Left lung (tissue), 4 donors: ENCODE measurements at regions not wholly inside any gene's neighbourhood (a gene's known extent, or its start where the extent isn't known, plus 50 kb on each side); places are given as distances from the start of the nearest gene placed in this dataset.
"Not testable (repeated sequence)": the region's sequence is repeated elsewhere in the genome, so short reads cannot be mapped to it uniquely, and the experiment has no call there.

ENCODE experiments used
- ATAC-seq: fragments of 200-7000 bp; cut with Tn5 transposase; one replicate; pipeline ENCODE4 v1.9.1; 2020; ENCODE audit warnings: moderate library complexity
- DNase-seq, 4 donors: peaks; one replicate each; pipeline ENCODE4 v3.0.0-alpha.2; 2013 to 2020
- H3K27ac ChIP-seq, 2 donors: fragments of 200-600 bp; sonication (generic) in 1 of 2; one replicate each; pipeline versions ENCODE4 v1.5.0 to v1.8.0; 2020 to 2021
- H3K27me3 ChIP-seq, 2 donors: fragments of 200-600 bp; sonication (generic) in 1 of 2; one replicate each; pipeline versions ENCODE4 v1.5.0 to v1.8.0; 2020 to 2021
- H3K36me3 ChIP-seq, 2 donors: fragments of 200-600 bp; sonication (generic) in 1 of 2; one replicate each; pipeline versions ENCODE4 v1.5.0 to v1.8.0; 2020 to 2021
- H3K4me1 ChIP-seq, 2 donors: fragments of 200-600 bp; one replicate each; pipeline ENCODE4 v1.8.0; 2021
- H3K4me3 ChIP-seq, 2 donors: fragments of 200-600 bp; sonication (generic) in 1 of 2; one replicate each; pipeline versions ENCODE4 v1.5.0 to v1.8.0; 2020 to 2021; ENCODE audit warnings: mild to moderate bottlenecking in 1 of 2
- H3K9me3 ChIP-seq, 2 donors: fragments of 200-600 bp; sonication (generic) in 1 of 2; one replicate each; pipeline versions ENCODE4 v1.5.0 to v1.8.0; 2020 to 2021
- intact Hi-C, 2 donors: fragments of 100-400 bp; cut with DNase I; formaldehyde crosslinking; loops; one replicate each; pipeline versions ENCODE4 v1.11.2 to v1.14.2; 2022
- donor health status: DM: no; HTN: yes; CAD: no.
- donor health status: DM: no; HTN: no; CAD: no.

DNA sequence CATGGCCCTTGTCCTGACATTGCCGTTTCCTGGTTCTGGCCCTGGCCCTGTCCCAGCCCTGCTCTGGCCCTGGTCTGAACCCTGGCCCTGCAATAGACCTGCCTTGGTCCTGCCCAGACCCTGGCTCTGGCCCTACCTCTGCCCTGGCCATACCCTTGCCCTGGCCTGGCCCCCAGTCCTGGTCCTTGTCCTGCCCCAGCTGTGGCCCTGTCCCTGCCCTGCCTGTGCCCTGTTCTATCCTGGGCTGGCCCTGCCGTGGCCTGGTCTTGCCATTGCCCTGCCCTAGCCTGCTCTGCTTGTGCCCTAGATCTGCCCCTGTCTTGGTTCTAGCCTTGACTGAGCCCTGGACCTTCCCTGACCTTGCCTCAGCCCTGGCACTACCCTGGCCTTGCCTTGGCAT, 1560.1 kb downstream of the RPIA start:
- H3K4me3 ChIP-seq, ATAC-seq, H3K9me3 ChIP-seq, H3K27ac ChIP-seq, intact Hi-C loops, H3K4me1 ChIP-seq, H3K27me3 ChIP-seq, H3K36me3 ChIP-seq: not testable (repeated sequence)
- peak in 1 of 4 donors; percentile 53 for DNase-seq

DNA sequence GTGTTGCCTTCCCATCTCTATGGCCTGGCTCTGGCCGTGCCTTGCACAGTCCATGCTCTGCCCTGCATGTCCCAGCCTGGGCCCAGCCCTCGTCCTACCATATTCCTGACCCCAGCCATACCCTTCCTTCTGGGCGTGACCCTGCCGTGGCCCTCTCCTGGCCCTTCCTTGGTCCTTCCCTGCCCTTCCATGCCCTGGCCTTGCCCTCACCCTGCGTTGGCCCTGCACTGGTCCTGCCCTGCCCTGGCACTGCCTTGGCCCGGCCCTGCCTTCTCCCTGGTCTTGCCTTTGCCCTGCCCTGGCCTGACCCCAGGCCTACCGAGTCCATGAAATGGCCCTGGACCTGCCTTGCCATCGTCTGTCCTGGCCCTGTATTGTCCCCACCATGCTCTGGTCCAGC, 1561.8 kb downstream of the RPIA start:
- H3K36me3 ChIP-seq, H3K4me3 ChIP-seq, H3K27ac ChIP-seq, H3K27me3 ChIP-seq, H3K9me3 ChIP-seq, H3K4me1 ChIP-seq, ATAC-seq, intact Hi-C loops: not testable (repeated sequence)
- DNase-seq: peak in 1 of 4 donors; percentile 39

DNA sequence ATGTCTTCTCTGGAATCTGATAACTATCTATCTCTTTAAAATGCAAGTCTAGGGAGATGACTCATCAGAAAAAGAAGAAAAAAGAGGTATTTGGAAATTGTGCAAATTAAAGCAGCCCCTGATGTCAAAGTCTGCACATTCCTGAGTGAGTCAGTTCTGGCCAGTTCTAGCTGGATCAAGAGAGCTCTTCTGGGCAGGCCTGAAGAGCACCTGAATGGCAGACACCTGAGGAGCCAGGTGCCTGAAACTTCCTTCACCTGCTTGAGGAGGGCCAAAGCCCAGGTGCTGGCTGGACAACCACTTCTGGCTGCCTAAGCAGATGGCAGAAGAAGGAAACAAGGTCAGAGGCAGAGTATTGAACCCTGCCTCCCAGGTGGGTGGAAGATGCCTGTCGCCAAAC, 1575.4 kb downstream of the RPIA start:
- H3K36me3 ChIP-seq: not testable (repeated sequence)

DNA sequence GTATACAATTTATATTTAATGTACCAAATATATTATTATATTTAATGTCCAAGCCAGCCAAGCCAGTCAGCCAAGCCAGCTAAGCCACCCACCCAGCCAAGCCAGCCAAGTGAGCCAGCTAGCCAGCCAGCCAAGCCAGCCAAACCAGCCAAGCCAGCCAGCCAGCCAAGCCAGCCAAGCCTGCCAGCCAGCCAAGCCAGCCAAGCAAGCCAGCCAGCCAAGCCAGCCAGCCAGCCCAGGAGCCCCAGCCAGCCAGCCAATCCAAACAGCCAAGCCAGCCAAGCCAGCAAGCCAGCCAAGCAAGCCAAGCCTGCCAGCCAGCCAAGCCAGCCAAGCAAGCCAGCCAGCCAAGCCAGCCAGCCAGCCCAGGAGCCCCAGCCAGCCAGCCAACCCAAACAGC, 1596.3 kb downstream of the RPIA start:
- H3K27me3 ChIP-seq, H3K36me3 ChIP-seq, intact Hi-C loops, ATAC-seq, H3K9me3 ChIP-seq, H3K4me3 ChIP-seq, H3K27ac ChIP-seq, H3K4me1 ChIP-seq: not testable (repeated sequence)
- peak in 1 of 4 donors; percentile 40 for DNase-seq

More for the DNA sequence above, 1575.4 kb downstream of the RPIA start:
- H3K4me3 ChIP-seq, ATAC-seq, DNase-seq, H3K27ac ChIP-seq, H3K4me1 ChIP-seq, H3K9me3 ChIP-seq, intact Hi-C loops, H3K27me3 ChIP-seq: not testable (repeated sequence)

DNA sequence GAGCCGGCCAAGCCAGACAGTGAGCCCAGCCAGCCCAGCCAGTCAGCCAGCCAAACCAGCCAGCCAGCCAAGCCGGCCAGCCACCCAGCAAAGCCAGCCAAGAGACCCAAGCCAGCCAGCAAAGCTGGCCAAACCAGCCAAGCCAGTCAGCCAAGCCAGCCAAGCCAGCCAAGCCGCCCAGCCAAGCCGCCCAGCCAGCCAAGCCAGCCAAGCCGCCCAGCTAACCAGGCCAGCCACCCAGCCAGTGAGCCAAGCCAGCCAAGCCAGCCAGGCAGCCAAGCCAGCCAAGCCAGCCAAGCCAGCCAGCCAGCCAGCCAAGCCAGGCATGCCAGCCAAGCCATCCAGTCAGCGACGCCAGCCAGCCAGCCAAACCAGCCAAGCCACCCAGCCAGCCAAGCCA, 1596.9 kb downstream of the RPIA start:
- H3K36me3 ChIP-seq, intact Hi-C loops, H3K4me1 ChIP-seq, H3K27ac ChIP-seq, H3K4me3 ChIP-seq, ATAC-seq, H3K27me3 ChIP-seq, H3K9me3 ChIP-seq: not testable (repeated sequence)
- peak in 1 of 4 donors; percentile 85 for DNase-seq

DNA sequence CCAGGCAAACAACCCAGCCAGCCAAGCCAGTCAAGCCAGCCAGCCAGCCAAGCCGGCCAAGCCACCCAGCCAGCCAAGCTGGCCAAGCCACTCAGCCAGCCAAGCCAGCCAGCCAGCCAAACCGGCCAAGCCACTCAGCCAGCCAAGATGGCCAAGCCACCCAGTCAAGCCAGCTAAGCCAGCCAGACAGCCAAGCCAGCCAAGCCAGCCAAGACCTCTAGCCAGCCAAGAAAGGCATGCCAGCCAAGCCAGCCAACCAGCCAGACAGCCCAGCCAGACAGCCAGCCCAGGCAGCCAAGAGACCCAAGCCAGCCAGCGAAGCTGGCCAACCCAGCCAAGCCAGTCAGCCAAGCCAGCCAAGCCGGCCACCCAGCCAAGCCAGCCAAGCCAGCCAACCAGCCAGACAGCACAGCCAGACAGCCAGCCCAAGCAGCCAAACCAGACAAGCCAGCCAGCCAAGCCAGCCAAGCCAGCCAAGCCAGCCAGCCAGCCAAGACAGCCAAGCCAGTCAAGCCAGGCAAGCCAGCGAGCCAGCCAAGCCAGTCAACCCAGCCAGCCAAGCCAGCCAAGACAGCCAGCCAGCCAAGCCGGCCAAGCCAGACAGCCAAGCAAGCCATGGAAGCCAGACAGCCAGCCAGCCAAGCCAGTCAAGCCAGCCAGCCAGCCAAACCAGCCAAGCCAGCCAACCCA, 1598.0 kb downstream of the RPIA start:
- H3K9me3 ChIP-seq, H3K4me1 ChIP-seq, H3K27ac ChIP-seq, ATAC-seq, H3K4me3 ChIP-seq, intact Hi-C loops, H3K36me3 ChIP-seq, H3K27me3 ChIP-seq: not testable (repeated sequence)
- peak in 1 of 4 donors; percentile 81 for DNase-seq

GRCh38 chr2:90290701-90291100, 1599.2 kb downstream of the RPIA start:
- intact Hi-C loops: not testable (repeated sequence)

GRCh38 chr2:90291168-90291883, 1599.9 kb downstream of the RPIA start:
- H3K27me3 ChIP-seq, H3K36me3 ChIP-seq, intact Hi-C loops, ATAC-seq, H3K27ac ChIP-seq, H3K4me1 ChIP-seq, H3K4me3 ChIP-seq, H3K9me3 ChIP-seq: not testable (repeated sequence)
- peak in 1 of 4 donors; percentile 85 for DNase-seq

More at GRCh38 chr2:90290701-90291100, 1599.2 kb downstream of the RPIA start:
- DNase-seq: peak in 1 of 4 donors; percentile 57
- not testable (repeated sequence) for H3K27me3 ChIP-seq, H3K36me3 ChIP-seq, ATAC-seq, H3K4me1 ChIP-seq, H3K4me3 ChIP-seq, H3K27ac ChIP-seq, H3K9me3 ChIP-seq

DNA sequence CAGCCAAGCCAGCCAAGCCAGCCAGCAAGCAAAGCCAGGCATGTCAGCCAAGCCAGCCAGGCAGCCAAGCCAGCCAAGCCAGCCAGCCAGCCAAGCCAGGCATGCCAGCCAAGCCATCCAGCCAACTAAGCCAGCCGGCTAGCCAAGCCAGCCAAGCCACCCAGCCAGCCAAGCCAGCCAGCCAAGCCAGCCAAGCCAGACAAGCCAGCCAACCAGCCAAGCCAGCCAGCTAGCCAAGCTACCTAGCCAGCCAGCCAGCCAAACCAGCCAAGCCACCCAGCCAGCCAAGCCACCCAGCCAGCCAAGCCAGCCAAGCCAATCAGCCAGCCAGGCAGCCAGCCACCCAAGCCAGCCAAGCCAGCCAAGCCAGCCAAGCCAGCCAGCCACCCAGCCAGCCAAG, 1600.5 kb downstream of the RPIA start:
- H3K4me1 ChIP-seq, intact Hi-C loops, H3K9me3 ChIP-seq, H3K27ac ChIP-seq, H3K27me3 ChIP-seq, H3K36me3 ChIP-seq, H3K4me3 ChIP-seq, ATAC-seq: not testable (repeated sequence)
- peak in 1 of 4 donors; percentile 78 for DNase-seq

- H3K4me1 ChIP-seq, H3K9me3 ChIP-seq, H3K27ac ChIP-seq, intact Hi-C loops, ATAC-seq, H3K36me3 ChIP-seq, H3K4me3 ChIP-seq, H3K27me3 ChIP-seq: not testable (repeated sequence)
- peak in 1 of 4 donors; percentile 78 for DNase-seq
These were observed 1601.0 kb downstream of the RPIA start for GRCh38 chr2:90292451-90292850.

DNA sequence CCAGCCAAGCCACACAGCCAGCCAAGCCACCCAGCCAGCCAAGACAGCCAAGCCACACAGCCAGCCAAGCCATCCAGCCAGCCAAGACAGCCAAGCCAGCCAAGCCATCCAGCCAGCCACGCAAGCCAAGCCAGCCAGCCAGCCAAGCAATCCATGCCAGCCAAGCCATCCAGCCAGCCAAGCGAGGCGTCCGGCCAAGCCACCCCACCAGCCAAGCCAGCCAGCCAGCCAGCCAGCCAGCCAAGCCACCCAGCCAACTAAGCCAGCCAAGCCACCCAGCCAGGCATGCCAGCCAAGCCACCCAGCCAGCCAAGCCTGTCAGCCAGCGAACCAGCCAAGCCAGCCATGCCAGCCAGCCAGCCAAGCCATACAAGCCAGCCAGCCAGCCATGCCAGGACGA, 1601.8 kb downstream of the RPIA start:
- H3K4me3 ChIP-seq, intact Hi-C loops, H3K27ac ChIP-seq, ATAC-seq, H3K36me3 ChIP-seq, H3K4me1 ChIP-seq, H3K9me3 ChIP-seq, H3K27me3 ChIP-seq: not testable (repeated sequence)
- DNase-seq: peak in 2 of 4 donors; percentile 35 to 83

DNA sequence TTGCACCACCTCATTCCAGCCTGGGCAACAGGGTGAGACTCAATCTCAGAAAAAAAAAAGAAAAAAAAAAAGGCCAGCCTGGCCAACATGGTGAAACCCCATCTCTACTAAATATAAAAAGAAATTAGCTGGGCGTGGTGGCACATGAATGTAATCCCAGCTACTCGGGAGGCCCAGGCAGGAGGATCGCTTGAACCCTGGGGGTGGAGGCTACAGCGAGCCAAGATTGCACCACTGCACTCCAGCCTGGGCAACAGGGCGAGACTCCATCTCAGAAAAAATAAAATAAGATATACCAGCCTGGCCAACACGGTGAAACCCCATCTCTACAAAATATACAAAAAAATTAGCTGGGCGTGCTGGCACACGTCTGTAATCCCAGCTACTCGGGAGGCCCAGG, 1602.3 kb downstream of the RPIA start:
- H3K9me3 ChIP-seq, H3K27ac ChIP-seq, H3K27me3 ChIP-seq, H3K36me3 ChIP-seq, intact Hi-C loops, ATAC-seq, H3K4me3 ChIP-seq, H3K4me1 ChIP-seq: not testable (repeated sequence)
- DNase-seq: peak in 1 of 4 donors; percentile 44

DNA sequence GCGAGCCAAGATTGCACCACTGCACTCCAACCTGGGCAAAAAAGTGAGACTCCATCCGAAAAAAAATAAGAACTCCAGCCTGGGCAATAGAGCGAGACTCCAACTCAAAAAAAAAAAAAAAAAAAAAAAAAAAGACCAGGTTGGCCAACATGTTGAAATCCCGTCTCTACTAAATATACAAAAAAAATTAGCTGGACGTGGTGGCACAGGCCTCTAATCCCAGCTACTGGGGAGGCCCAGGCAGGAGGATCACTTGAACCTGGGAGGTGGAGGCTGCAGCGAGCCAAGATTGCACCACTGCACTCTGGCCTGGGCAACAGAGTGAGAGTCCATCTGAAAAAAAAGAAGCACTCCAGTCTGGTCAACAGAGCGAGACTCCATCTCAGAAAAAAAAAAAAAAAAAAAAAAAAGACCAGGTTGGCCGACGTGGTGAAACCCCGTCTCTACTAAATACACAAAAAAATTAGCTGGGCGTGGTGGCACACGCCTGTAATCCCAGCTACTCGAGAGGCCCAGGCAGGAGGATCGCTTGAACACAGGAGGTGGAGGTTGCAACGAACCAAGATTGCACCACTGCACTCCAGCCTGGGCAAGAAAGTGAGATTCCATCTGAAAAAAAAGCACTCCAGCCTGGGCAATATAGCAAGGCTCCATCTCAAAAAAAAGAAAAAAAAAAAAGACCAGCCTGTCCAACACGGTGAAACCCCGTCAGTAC, 1603.7 kb downstream of the RPIA start:
- intact Hi-C loops, DNase-seq, ATAC-seq, H3K36me3 ChIP-seq, H3K27me3 ChIP-seq, H3K9me3 ChIP-seq, H3K4me1 ChIP-seq, H3K4me3 ChIP-seq, H3K27ac ChIP-seq: not testable (repeated sequence)
